ENCODE measurements at regions not wholly inside any gene's neighbourhood (a gene's known extent, or its start where the extent isn't known, plus 50 kb on each side); places are given as distances from the start of the nearest gene placed in this dataset.

DNA sequence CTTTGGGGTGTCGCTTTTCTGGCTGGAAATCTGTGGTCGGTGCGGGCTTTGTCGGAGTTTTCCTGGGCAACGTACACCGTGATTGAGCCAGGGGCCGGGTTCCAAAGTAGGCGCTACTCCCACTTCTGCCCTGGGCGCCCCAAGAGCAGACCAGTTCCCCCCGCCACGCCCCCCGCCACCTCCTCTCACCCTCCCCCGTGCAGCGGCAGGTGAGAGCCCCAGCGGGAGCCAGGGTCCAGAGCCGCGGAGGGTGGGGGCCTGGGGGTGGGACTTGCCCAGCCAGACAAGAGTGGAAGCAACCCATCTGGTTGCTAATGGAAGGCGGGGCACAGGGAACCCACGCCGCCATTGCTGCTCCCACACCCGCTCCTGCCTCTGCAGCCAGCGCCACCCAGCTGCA lies 2195.9 kb downstream of the PCDH9 start:
- DNase-seq (ENCODE audit: low spot score) = no peak

GRCh38 chr13:65032825-65033224 lies 2197.3 kb downstream of the PCDH9 start:
- no peak for DNase-seq (ENCODE audit: low spot score)

- DNase-seq (ENCODE audit: low spot score) = no peak
These were observed 2202.0 kb downstream of the PCDH9 start for GRCh38 chr13:65028101-65028500.

- no peak for DNase-seq (ENCODE audit: low spot score)
These were observed 2203.6 kb downstream of the PCDH9 start for GRCh38 chr13:65026505-65026904.

- DNase-seq (ENCODE audit: low spot score) = no peak
These were observed 2218.8 kb downstream of the PCDH9 start for GRCh38 chr13:65011378-65011777.

- no peak for DNase-seq (ENCODE audit: low spot score)
These were observed 2232.7 kb downstream of the PCDH9 start for GRCh38 chr13:64997438-64997837.

GRCh38 chr13:64993514-64994164 lies 2236.5 kb downstream of the PCDH9 start:
- no peak for DNase-seq (ENCODE audit: low spot score)

GRCh38 chr13:64992314-64992713 lies 2237.8 kb downstream of the PCDH9 start:
- no peak for DNase-seq (ENCODE audit: low spot score)

GRCh38 chr13:64985075-64985474 lies 2245.1 kb downstream of the PCDH9 start:
- no peak for DNase-seq (ENCODE audit: low spot score)

- DNase-seq (ENCODE audit: low spot score) = no peak
These were observed 2267.7 kb downstream of the PCDH9 start for GRCh38 chr13:64962404-64962803.

DNA sequence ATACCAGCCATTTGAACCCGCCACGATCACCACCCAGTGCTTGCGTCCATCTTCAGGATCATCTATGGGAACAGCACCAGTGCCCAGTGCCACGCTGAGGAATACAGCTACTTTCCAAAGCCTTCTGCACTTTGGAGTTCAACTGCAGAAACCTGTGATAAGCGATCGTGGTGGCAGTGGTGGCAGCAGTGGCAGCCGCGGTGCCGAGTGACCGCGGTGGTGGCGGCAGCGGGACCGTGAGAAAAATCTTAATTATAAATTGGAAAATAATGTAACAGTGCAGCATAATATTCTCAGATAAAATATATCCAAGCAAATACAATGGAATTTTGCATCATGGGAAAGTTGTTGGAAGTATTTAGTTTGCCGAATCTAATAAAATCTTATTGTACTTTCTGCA lies 2270.9 kb downstream of the PCDH9 start:
- no peak for DNase-seq (ENCODE audit: low spot score)

GRCh38 chr13:64958106-64958505 lies 2272.0 kb downstream of the PCDH9 start:
- no peak for DNase-seq (ENCODE audit: low spot score)

DNA sequence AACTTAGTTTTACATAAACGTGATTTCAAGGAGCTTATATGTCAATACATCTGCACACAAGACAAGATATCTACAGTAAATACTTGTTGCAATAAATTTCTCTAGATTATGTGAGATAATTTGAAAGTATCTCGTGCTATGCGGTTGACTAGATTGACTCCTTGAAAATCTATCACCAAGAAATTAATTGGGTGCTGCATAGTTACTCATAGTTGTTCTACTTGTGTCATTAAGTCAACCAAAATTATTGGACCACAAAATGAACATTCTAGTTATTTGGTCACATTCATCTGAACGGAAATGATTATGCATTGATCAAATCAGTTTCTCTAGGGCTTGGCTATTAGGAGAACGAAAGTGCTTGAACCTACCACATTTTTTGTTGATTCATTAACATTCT lies 2291.5 kb downstream of the PCDH9 start:
- DNase-seq (ENCODE audit: low spot score) = no peak

DNA sequence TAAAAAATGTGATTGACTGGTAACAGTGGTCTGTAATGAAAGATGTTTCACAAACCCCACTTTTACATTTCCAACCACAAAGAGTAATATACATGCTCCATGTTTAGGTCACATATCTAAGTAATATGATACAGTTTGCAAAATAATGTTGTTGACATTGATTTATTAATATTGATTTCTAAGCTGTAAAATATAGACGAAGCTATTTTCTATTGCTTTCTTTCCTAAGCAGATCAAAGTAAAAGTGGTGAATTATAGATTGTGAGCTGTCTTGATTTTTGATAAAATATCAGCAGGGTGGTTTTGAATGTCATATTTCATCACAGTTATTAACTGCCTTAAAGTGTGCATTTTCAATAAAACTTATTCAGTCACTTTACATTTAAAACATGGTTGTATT lies 2292.8 kb downstream of the PCDH9 start:
- DNase-seq (ENCODE audit: low spot score) = no peak

- DNase-seq (ENCODE audit: low spot score) = no peak
These were observed 2293.3 kb downstream of the PCDH9 start for GRCh38 chr13:64936879-64937278.

GRCh38 chr13:64935441-64935840 lies 2294.7 kb downstream of the PCDH9 start:
- DNase-seq (ENCODE audit: low spot score) = no peak

- DNase-seq (ENCODE audit: low spot score) = no peak
These were observed 2295.4 kb downstream of the PCDH9 start for GRCh38 chr13:64934569-64935362.

DNA sequence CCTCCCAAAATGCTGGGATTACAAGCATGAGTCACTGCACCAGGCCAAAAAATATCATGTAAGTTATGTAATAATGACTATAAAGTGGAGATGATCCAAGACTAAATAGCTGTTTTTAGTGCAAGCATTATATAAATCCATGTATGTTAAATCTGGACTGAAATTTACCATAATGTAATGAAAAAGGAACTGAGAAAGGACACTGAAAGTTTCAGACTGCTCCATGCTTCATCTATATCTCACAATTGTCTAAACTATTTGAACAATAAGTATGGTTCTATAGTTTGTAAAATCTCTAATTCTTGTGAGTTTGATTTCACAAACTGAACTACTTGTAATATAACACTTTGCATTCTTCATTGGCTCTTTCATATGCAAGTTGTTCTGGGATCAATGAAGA lies 2299.5 kb downstream of the PCDH9 start:
- DNase-seq (ENCODE audit: low spot score) = no peak

DNA sequence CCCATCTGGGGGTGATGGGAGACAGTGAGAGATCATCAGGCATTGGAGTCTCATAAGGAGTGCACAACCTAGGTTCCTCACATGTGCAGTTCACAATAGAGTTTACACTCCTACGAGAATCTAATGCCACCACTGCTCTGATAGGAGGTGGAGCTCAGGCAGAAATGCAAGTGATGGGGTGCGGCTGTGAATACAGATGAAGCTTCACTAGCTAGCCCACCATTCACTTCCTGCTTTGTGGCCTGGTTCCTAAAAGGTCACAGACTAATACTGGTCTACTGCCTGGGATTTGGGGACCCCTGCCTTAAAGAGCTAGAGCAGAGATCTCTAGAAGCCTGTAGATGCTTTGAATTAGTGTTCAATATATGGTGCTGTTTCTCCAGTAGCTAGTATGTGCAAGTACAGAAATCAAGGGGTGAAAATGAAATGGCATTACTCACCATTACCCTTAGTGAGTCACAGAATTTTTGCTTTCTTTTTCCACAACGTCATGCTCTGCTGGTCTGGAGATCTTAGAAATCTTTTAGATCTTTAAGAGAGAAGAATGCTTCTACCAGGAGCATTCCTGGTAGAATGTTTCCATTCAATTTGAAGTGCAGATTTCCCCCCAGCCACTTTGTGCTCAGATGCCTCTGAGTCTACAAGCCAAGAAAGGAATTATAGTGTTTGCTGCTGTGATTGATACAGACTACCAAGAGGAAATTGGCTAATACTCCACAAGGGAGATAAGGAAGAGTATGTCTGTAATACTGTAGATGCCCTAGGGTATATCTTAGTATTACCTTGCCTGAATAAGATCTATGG lies 2301.2 kb downstream of the PCDH9 start:
- DNase-seq (ENCODE audit: low spot score) = no peak

GRCh38 chr13:64925727-64926126 lies 2304.4 kb downstream of the PCDH9 start:
- no peak for DNase-seq (ENCODE audit: low spot score)

DNA sequence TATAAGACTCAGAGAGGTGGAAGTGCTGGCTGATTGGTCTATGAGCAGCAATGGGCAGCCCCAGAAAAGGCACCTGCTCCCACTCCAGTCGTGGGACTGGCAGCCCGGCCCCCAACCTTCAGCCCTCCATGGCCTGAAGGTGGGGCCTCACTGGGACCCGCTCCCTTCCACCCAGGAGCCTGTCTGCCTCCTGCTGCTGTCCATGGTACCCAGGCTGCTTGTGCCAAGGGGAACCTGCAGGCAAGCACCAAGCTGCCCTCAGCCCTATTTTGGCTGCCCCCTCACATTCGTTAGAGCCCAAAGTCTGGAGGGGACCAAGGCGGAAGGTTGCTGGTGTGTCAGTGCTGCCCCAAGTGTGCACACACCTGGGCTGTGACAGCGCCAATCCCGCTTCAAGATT lies 2304.9 kb downstream of the PCDH9 start:
- no peak for DNase-seq (ENCODE audit: low spot score)

- no peak for DNase-seq (ENCODE audit: low spot score)
These were observed 2305.7 kb downstream of the PCDH9 start for GRCh38 chr13:64924401-64924800.

DNA sequence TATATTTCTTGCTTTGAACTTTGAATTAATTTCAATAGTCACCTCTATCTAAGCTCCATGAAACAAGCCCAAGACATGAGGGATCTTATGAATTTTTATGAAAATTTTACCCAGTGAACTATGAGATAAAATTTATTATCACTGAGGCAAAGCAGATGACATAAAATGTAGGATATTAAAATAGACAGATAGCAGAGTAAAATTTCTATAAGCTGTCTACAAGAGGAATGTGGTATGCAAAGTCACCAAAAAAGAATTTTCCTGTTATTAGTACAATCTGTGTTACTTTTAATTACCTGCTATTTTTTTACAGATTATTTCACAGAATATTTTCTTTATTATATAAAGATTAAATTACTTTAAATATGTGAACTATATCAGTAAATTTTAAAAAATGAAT lies 2312.6 kb downstream of the PCDH9 start:
- DNase-seq (ENCODE audit: low spot score) = no peak
